SH-SY5Y (cell line): ENCODE measurements at regions not wholly inside any gene's neighbourhood (a gene's known extent, or its start where the extent isn't known, plus 50 kb on each side); places are given as distances from the start of the nearest gene placed in this dataset.

Experiments
- GATA2 ChIP-seq: IDR thresholded peaks from 2 replicates; pipeline ENCODE4 v1.6.1; 2011; ENCODE audit warnings: mild to moderate bottlenecking, low read depth, low read length
- GATA3 ChIP-seq: IDR thresholded peaks from 2 replicates; pipeline ENCODE4 v1.6.1; 2011; ENCODE audit warnings: low read depth, mild to moderate bottlenecking, low read length, moderate library complexity

- TF ChIP-seq GATA3 (no peak), GATA2 (no peak)
Observed at GRCh38 chr17:77370586-77370985, 229.8 kb downstream of the SEC14L1 start.
